CD8-positive, alpha-beta memory T cell (primary cell): ENCODE measurements at regions not wholly inside any gene's neighbourhood (a gene's known extent, or its start where the extent isn't known, plus 50 kb on each side); places are given as distances from the start of the nearest gene placed in this dataset.

ENCODE experiments used
- CTCF ChIA-PET: fragments of 350-600 bp; sonication (Branson Sonifier 250); formaldehyde crosslinking; loops from one replicate; lab custom pipeline; 2021; ENCODE audit warnings: antibody characterized with exemption; lab: Charles Lee
- POLR2A ChIA-PET: fragments of 350-600 bp; sonication (Branson Sonifier 250); formaldehyde crosslinking; loops from one replicate; lab custom pipeline; 2021; ENCODE audit warnings: antibody characterized with exemption; lab: Charles Lee
- DNase-seq, 5 donors: peaks; one replicate each; pipeline versions ENCODE4 v3.0.0 to v3.0.0-alpha.2; 2020 to 2022; ENCODE audit warnings: mixed read lengths in 1 of 5
- H3K27ac ChIP-seq: one replicate; pipeline ENCODE4 v1.7.0; 2013; ENCODE audit warnings: low read depth, mild to moderate bottlenecking, low read length, moderate library complexity
- H3K27me3 ChIP-seq: 2 replicates; pipeline ENCODE4 v1.7.0; 2013; ENCODE audit warnings: low read length, mild to moderate bottlenecking; ENCODE audit not compliant: insufficient read depth, poor library complexity, severe bottlenecking
- H3K36me3 ChIP-seq: 2 replicates; pipeline ENCODE4 v1.7.0; 2013; ENCODE audit warnings: mild to moderate bottlenecking, low read length, moderate library complexity; ENCODE audit not compliant: insufficient read depth
- H3K4me1 ChIP-seq: 2 replicates; pipeline ENCODE4 v1.7.0; 2013; ENCODE audit warnings: mild to moderate bottlenecking, low read length, moderate library complexity; ENCODE audit not compliant: insufficient read depth
- H3K4me3 ChIP-seq: 2 replicates; pipeline ENCODE4 v1.7.0; 2013; ENCODE audit warnings: mild to moderate bottlenecking, low read length
- H3K9me3 ChIP-seq: 2 replicates; pipeline ENCODE4 v1.7.0; 2013; ENCODE audit warnings: mild to moderate bottlenecking, low read length
- H3K27ac Mint-ChIP-seq, 8 donors: one replicate each; pipeline ENCODE4 v1.8.0; 2020 to 2021; ENCODE audit warnings: mixed read lengths in 8 of 8, mild to moderate bottlenecking in 6 of 8, inconsistent platforms in 3 of 8, moderate library complexity in 3 of 8
- H3K27me3 Mint-ChIP-seq, 2 donors: one replicate each; pipeline ENCODE4 v1.8.0; 2020 to 2021; ENCODE audit warnings: mixed read lengths in 2 of 2, mild to moderate bottlenecking in 1 of 2, moderate library complexity in 1 of 2
- H3K36me3 Mint-ChIP-seq, 3 donors: one replicate each; pipeline ENCODE4 v1.8.0; 2020 to 2021; ENCODE audit warnings: mixed read lengths in 3 of 3, inconsistent platforms in 1 of 3, mild to moderate bottlenecking in 1 of 3
- H3K4me1 Mint-ChIP-seq, 3 donors: one replicate each; pipeline ENCODE4 v1.8.0; 2020 to 2021; ENCODE audit warnings: mixed read lengths in 3 of 3, inconsistent platforms in 1 of 3, mild to moderate bottlenecking in 1 of 3
- H3K4me3 Mint-ChIP-seq, 7 donors: one replicate each; pipeline ENCODE4 v1.8.0; 2020 to 2021; ENCODE audit warnings: mixed read lengths in 7 of 7, mild to moderate bottlenecking in 6 of 7, moderate library complexity in 4 of 7, inconsistent platforms in 2 of 7
- H3K9me3 Mint-ChIP-seq, 5 donors: one replicate each; pipeline ENCODE4 v1.8.0; 2020 to 2022; ENCODE audit warnings: mixed read lengths in 5 of 5, mild to moderate bottlenecking in 3 of 5, moderate library complexity in 2 of 5, inconsistent platforms in 1 of 5

GRCh38 chr13:107271227-107271626 lies 703.3 kb upstream of the ARGLU1 start:
- Mint-ChIP-seq H3K27ac (no peak overlapping the region), H3K27me3 (no peaks in the 10 kb centered on the region), H3K4me1 (no peaks in the 10 kb centered on the region), H3K36me3 (no peaks in the 10 kb centered on the region), H3K4me3 (no peak overlapping the region), H3K9me3 (peaks cover 0 to 18% (median 4%) of the 10 kb centered on the region in 5 donors)
- no peak for DNase-seq
- Histone ChIP-seq H3K4me1 (no peaks in the 10 kb centered on the region), H3K27ac (no peak overlapping the region), H3K9me3 (no peaks in the 10 kb centered on the region), H3K36me3 (no peaks in the 10 kb centered on the region), H3K4me3 (no peak overlapping the region), H3K27me3 (no peaks in the 10 kb centered on the region)
- ChIA-PET POLR2A (no interaction called here), CTCF (no interaction called here)

GRCh38 chr13:107266657-107267056 lies 698.7 kb upstream of the ARGLU1 start:
- Mint-ChIP-seq H3K4me1 (no peaks in the 10 kb centered on the region), H3K36me3 (no peaks in the 10 kb centered on the region), H3K27me3 (no peaks in the 10 kb centered on the region), H3K4me3 (no peak overlapping the region), H3K9me3 (peaks cover 0 to 18% (median 6%) of the 10 kb centered on the region in 5 donors), H3K27ac (no peak overlapping the region)
- no peak for DNase-seq
- Histone ChIP-seq H3K9me3 (no peaks in the 10 kb centered on the region), H3K36me3 (no peaks in the 10 kb centered on the region), H3K4me3 (no peak overlapping the region), H3K4me1 (no peaks in the 10 kb centered on the region), H3K27ac (no peak overlapping the region), H3K27me3 (no peaks in the 10 kb centered on the region)
- ChIA-PET POLR2A (no interaction called here), CTCF (no interaction called here)

- Mint-ChIP-seq H3K4me3 (no peak overlapping the region), H3K36me3 (peaks cover 0 to under 1% (median 0%) of the 10 kb centered on the region in 3 donors), H3K27me3 (no peaks in the 10 kb centered on the region), H3K27ac (no peak overlapping the region), H3K9me3 (peaks cover 0 to 5% (median 2%) of the 10 kb centered on the region in 5 donors), H3K4me1 (no peaks in the 10 kb centered on the region)
- no peaks in the 10 kb centered on the region for H3K36me3 ChIP-seq
- H3K4me1 ChIP-seq: no peaks in the 10 kb centered on the region
- no peaks in the 10 kb centered on the region for H3K27me3 ChIP-seq
- CTCF ChIA-PET: no interaction called here
- no peak overlapping the region for H3K27ac ChIP-seq
- H3K4me3 ChIP-seq: no peak overlapping the region
- no peaks in the 10 kb centered on the region for H3K9me3 ChIP-seq
- POLR2A ChIA-PET: no interaction called here
- DNase-seq: no peak
These were observed 690.8 kb upstream of the ARGLU1 start for GRCh38 chr13:107258599-107259187.

DNA sequence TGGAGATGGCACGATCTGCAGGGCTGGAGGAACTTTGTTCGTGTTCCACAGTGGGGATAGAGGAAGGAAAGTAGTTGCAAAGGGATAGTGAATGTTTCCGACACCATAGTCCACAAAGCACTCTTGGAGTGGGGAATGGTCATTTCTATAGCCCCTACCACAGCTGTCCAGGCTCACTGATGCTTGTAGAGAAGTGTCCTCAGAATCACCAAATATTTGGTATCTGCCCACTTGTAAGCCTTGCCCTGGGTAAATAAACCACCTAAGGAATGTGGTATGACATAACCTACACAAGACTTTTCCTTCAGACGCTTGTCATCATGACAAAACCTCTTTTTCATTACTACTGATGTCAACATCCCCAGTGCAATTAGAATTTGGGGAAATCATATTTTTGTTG lies 686.5 kb upstream of the ARGLU1 start:
- Histone ChIP-seq H3K36me3 (no peaks in the 10 kb centered on the region), H3K4me3 (no peak overlapping the region), H3K27ac (no peak overlapping the region), H3K4me1 (no peaks in the 10 kb centered on the region), H3K9me3 (no peaks in the 10 kb centered on the region), H3K27me3 (no peaks in the 10 kb centered on the region)
- DNase-seq: no peak
- CTCF ChIA-PET: no interaction called here
- Mint-ChIP-seq H3K4me1 (no peaks in the 10 kb centered on the region), H3K36me3 (peaks cover 0 to 1% (median 0%) of the 10 kb centered on the region in 3 donors), H3K9me3 (peaks cover 0 to 2% (median 2%) of the 10 kb centered on the region in 5 donors), H3K4me3 (no peak overlapping the region), H3K27me3 (no peaks in the 10 kb centered on the region), H3K27ac (no peak overlapping the region)
- POLR2A ChIA-PET: no interaction called here

GRCh38 chr13:107252428-107252827 lies 684.5 kb upstream of the ARGLU1 start:
- Histone ChIP-seq H3K4me1 (no peaks in the 10 kb centered on the region), H3K27ac (no peak overlapping the region), H3K27me3 (no peaks in the 10 kb centered on the region), H3K4me3 (no peak overlapping the region), H3K36me3 (no peaks in the 10 kb centered on the region), H3K9me3 (no peaks in the 10 kb centered on the region)
- ChIA-PET CTCF (no interaction called here), POLR2A (no interaction called here)
- H3K36me3 Mint-ChIP-seq: peaks cover 0 to 1% (median 0%) of the 10 kb centered on the region in 3 donors
- DNase-seq: no peak
- peaks cover 0 to 2% (median 0%) of the 10 kb centered on the region in 5 donors for H3K9me3 Mint-ChIP-seq
- H3K4me1 Mint-ChIP-seq: no peaks in the 10 kb centered on the region
- no peaks in the 10 kb centered on the region for H3K27me3 Mint-ChIP-seq
- H3K4me3 Mint-ChIP-seq: no peak overlapping the region
- H3K27ac Mint-ChIP-seq: no peak overlapping the region

GRCh38 chr13:107252021-107252420 lies 684.1 kb upstream of the ARGLU1 start:
- H3K4me3 Mint-ChIP-seq: no peak overlapping the region

DNA sequence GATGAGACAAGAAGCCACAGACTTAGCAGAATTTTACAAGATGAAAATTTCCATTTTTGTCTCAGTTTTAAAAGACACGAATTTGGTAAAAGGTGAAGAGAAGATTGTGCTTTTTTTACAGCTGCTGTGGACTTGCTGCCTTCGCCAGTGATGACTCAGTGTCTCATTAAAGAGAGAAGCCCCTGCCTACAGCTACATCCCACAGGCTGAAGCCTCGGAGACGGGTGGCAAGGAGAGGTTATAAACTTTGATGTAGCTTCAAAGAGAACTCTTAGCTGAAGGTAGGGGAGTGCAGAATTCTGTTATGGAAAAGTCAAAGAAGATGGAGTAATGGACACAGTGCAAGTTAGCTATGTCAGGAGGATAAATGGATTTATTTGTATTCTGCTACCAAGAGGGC lies 683.4 kb upstream of the ARGLU1 start:
- POLR2A ChIA-PET: no interaction called here

More at GRCh38 chr13:107252021-107252420, 684.1 kb upstream of the ARGLU1 start:
- no peaks in the 10 kb centered on the region for H3K27me3 Mint-ChIP-seq
- Histone ChIP-seq H3K4me1 (no peaks in the 10 kb centered on the region), H3K4me3 (no peak overlapping the region), H3K27ac (no peak overlapping the region), H3K27me3 (no peaks in the 10 kb centered on the region), H3K9me3 (no peaks in the 10 kb centered on the region), H3K36me3 (no peaks in the 10 kb centered on the region)
- POLR2A ChIA-PET: no interaction called here
- no peak for DNase-seq
- H3K27ac Mint-ChIP-seq: no peak overlapping the region
- CTCF ChIA-PET: no interaction called here
- peaks cover 0 to 2% (median 0%) of the 10 kb centered on the region in 5 donors for H3K9me3 Mint-ChIP-seq
- no peaks in the 10 kb centered on the region for H3K4me1 Mint-ChIP-seq
- peaks cover 0 to 1% (median 0%) of the 10 kb centered on the region in 3 donors for H3K36me3 Mint-ChIP-seq

DNA sequence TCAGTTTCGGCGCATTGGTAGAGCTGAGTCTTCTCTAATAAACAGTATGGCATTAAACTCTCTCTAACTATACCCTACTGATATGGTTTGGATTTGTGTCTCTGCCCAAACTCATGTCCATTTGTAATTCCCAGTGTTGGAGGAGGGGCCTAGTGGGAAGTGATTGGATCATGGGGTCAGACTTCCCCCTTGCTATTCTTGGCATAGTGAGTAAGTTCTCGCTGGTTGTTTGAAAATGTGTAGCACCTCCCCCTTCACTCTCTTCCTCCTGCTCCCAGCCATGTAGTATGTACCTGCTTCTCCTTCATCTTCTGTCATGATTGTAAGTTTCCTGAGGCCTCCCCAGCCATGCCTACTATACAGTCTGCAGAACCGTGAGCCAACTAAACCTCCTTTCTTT lies 682.7 kb upstream of the ARGLU1 start:
- no peak overlapping the region for H3K27ac ChIP-seq
- DNase-seq: no peak
- peaks cover 0 to 9% (median 0%) of the 10 kb centered on the region in 5 donors for H3K9me3 Mint-ChIP-seq
- no peaks in the 10 kb centered on the region for H3K4me1 Mint-ChIP-seq
- no peaks in the 10 kb centered on the region for H3K27me3 ChIP-seq
- H3K4me1 ChIP-seq: no peaks in the 10 kb centered on the region
- no peak overlapping the region for H3K4me3 Mint-ChIP-seq
- H3K27me3 Mint-ChIP-seq: no peaks in the 10 kb centered on the region
- POLR2A ChIA-PET: no interaction called here
- no peaks in the 10 kb centered on the region for H3K36me3 ChIP-seq
- H3K27ac Mint-ChIP-seq: no peak overlapping the region
- CTCF ChIA-PET: no interaction called here
- H3K9me3 ChIP-seq: no peaks in the 10 kb centered on the region
- peaks cover 0 to 1% (median 0%) of the 10 kb centered on the region in 3 donors for H3K36me3 Mint-ChIP-seq
- no peak overlapping the region for H3K4me3 ChIP-seq

More for the DNA sequence above, 683.4 kb upstream of the ARGLU1 start:
- Mint-ChIP-seq H3K4me3 (no peak overlapping the region), H3K9me3 (peaks cover 0 to 3% (median 0%) of the 10 kb centered on the region in 5 donors), H3K36me3 (peaks cover 0 to 1% (median 0%) of the 10 kb centered on the region in 3 donors), H3K27ac (no peak overlapping the region), H3K27me3 (no peaks in the 10 kb centered on the region), H3K4me1 (no peaks in the 10 kb centered on the region)
- Histone ChIP-seq H3K27ac (no peak overlapping the region), H3K4me3 (no peak overlapping the region), H3K9me3 (no peaks in the 10 kb centered on the region), H3K36me3 (no peaks in the 10 kb centered on the region), H3K27me3 (no peaks in the 10 kb centered on the region), H3K4me1 (no peaks in the 10 kb centered on the region)
- no peak for DNase-seq
- CTCF ChIA-PET: no interaction called here
